Fibroblast of villous mesenchyme (primary cell): ENCODE measurements at regions not wholly inside any gene's neighbourhood (a gene's known extent, or its start where the extent isn't known, plus 50 kb on each side); places are given as distances from the start of the nearest gene placed in this dataset.

ENCODE experiments used
- DNase-seq: peaks from one replicate; pipeline ENCODE4 v3.0.0-alpha.2; 2010; ENCODE audit warnings: low read depth
- H3K4me3 ChIP-seq: 2 replicates; pipeline ENCODE4 v1.5.1; 2011; ENCODE audit warnings: low read depth, mild to moderate bottlenecking, low read length
- CTCF ChIP-seq: IDR thresholded peaks from 2 replicates; pipeline ENCODE4 v1.5.1; 2012; ENCODE audit warnings: low read depth, mild to moderate bottlenecking, low read length; ENCODE audit not compliant: insufficient read depth

DNA sequence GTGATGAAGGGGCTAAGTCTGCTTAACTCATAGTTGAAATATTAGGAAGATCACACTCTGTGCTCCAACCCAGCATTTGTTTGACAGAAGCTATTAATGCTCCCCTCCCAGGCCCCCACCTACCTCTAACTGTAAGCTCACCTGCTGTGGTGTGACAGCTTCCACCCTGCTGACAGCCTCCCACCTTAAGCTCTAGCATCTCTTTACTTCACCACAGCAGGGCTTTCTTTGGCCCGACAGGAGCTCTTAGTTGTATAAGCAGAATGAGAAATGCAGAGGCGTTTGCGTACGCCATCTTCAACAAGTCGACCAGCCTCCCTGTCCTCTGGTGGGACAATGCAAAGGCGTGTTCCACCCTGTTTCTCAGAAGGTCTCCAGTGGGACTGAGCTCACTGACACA, 80.1 kb upstream of the OSBPL8 start:
- no peak for DNase-seq
- TF ChIP-seq CTCF: no peak
- no peak overlapping the region for H3K4me3 ChIP-seq

DNA sequence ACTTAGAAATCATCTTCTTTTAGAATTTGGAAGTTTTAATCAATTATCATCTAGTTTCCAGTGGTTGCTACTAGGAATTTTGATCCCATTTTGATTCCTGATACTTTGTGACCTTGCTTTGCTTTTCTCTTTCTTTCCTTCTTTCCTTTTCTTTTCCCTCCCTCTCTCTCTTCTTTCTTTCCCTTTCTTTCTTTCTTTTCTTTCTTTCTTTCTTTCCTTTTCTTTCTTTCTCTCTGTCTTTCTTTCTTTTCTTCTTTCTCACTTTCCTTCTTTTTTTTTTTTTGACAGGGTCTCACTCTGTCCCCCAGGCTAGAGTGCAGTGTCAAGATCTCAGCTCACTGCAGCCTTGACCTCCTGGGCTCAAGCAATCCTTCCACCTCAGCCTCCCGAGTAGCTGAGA, 81.5 kb upstream of the OSBPL8 start:
- TF ChIP-seq CTCF: no peak
- H3K4me3 ChIP-seq: no peak overlapping the region
- DNase-seq: no peak

DNA sequence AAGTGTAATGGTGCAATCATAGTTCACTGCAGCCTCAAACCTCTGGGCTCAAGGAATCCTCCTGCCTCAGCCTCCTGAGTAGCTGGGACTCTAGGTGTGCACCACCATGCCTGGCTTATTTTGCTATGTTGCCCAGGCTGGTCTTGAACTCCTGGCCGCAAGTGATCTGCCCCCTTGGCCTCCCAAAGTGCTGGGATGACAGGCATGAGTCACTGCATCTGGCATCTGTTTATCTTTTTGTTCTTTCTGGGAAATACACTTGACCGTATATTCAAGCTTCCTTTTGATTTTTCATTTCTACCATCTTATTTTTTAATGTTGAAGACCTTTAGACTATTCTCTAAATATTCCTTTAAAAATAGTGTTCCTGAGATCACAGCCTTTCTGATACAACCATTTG, 82.4 kb upstream of the OSBPL8 start:
- DNase-seq: no peak
- TF ChIP-seq CTCF: no peak

GRCh38 chr12:76643438-76643837, 83.9 kb upstream of the OSBPL8 start:
- H3K4me3 ChIP-seq: no peak overlapping the region
- no peak for TF ChIP-seq CTCF
- peak; percentile 50 for DNase-seq

More for the DNA sequence above, 82.4 kb upstream of the OSBPL8 start:
- no peak overlapping the region for H3K4me3 ChIP-seq

GRCh38 chr12:76644950-76645349, 85.4 kb upstream of the OSBPL8 start:
- no peak for TF ChIP-seq CTCF
- no peak for DNase-seq
- H3K4me3 ChIP-seq: no peak overlapping the region

- TF ChIP-seq CTCF: no peak
Observed at GRCh38 chr12:76645934-76646333, 86.4 kb upstream of the OSBPL8 start.

DNA sequence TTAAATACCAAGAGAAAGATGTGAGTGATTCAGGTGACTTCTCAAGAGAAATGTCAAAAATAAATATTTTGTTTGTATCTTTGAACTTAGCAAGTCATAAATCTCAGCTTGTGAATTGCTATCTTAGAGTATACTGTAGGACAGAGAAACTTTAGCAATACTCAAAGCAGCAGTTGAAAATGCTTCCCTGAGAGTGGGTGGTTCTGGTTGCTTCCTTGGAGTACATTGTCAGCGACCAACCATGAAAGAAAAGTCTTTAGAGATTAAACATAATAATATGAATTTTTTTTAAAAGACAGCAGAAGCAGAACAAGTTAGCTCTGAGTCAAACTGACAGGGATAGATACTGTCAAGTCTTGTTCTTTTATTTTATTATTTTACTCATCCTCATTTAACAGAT, 86.8 kb upstream of the OSBPL8 start:
- no peak overlapping the region for H3K4me3 ChIP-seq
- DNase-seq: no peak
- no peak for TF ChIP-seq CTCF

More at GRCh38 chr12:76645934-76646333, 86.4 kb upstream of the OSBPL8 start:
- DNase-seq: no peak
- H3K4me3 ChIP-seq: no peak overlapping the region
